KBM-7 (cell line): ENCODE measurements at regions not wholly inside any gene's neighbourhood (a gene's known extent, or its start where the extent isn't known, plus 50 kb on each side); places are given as distances from the start of the nearest gene placed in this dataset.

Experiments used
- DNase-seq: peaks from one replicate; pipeline ENCODE4 v3.0.0-alpha.2; 2015
- in situ Hi-C: fragments of 300-500 bp; cut with MboI; formaldehyde crosslinking; loops from 2 replicates; pipeline ENCODE4 v1.14.3; 2020; ENCODE audit warnings: low sequenced_read_pairs, low pct_unique_long_range_greater_than_20kb, mixed read lengths

GRCh38 chr1:11406845-11407244, 72.1 kb upstream of the DISP3 start:
- in situ Hi-C loops = no loop called here
- peak; percentile 46 for DNase-seq

- DNase-seq = peak; percentile 95
- in situ Hi-C loops = no loop called here
Observed at GRCh38 chr1:11407301-11407994, 71.5 kb upstream of the DISP3 start.

GRCh38 chr1:11412141-11412540, 66.8 kb upstream of the DISP3 start:
- DNase-seq = no peak
- in situ Hi-C loops = no loop called here

GRCh38 chr1:11413986-11414391, 65.0 kb upstream of the DISP3 start:
- DNase-seq = no peak
- in situ Hi-C loops = no loop called here

- in situ Hi-C loops = no loop called here
- no peak for DNase-seq
Observed at GRCh38 chr1:11414926-11415538, 63.9 kb upstream of the DISP3 start.

- in situ Hi-C loops = no loop called here
- DNase-seq = no peak
Observed at GRCh38 chr1:11417162-11417561, 61.8 kb upstream of the DISP3 start.

GRCh38 chr1:11418056-11418455, 60.9 kb upstream of the DISP3 start:
- DNase-seq = no peak
- in situ Hi-C loops = no loop called here

- no peak for DNase-seq
- in situ Hi-C loops = no loop called here
Observed at GRCh38 chr1:11421443-11421842, 57.5 kb upstream of the DISP3 start.

- in situ Hi-C loops = no loop called here
- DNase-seq = no peak
Observed at GRCh38 chr1:11422686-11423085, 56.3 kb upstream of the DISP3 start.

GRCh38 chr1:11426617-11427016, 52.3 kb upstream of the DISP3 start:
- in situ Hi-C loops = no loop called here
- no peak for DNase-seq

- no peak for DNase-seq
- in situ Hi-C loops = no loop called here
Observed at GRCh38 chr1:11428789-11429188, 50.2 kb upstream of the DISP3 start.
